Fibroblast of skin of scalp (primary cell): ENCODE measurements at regions not wholly inside any gene's neighbourhood (a gene's known extent, or its start where the extent isn't known, plus 50 kb on each side); places are given as distances from the start of the nearest gene placed in this dataset.

ENCODE experiments used
- DNase-seq: peaks from one replicate; pipeline ENCODE4 v3.0.0-alpha.2; 2013

DNA sequence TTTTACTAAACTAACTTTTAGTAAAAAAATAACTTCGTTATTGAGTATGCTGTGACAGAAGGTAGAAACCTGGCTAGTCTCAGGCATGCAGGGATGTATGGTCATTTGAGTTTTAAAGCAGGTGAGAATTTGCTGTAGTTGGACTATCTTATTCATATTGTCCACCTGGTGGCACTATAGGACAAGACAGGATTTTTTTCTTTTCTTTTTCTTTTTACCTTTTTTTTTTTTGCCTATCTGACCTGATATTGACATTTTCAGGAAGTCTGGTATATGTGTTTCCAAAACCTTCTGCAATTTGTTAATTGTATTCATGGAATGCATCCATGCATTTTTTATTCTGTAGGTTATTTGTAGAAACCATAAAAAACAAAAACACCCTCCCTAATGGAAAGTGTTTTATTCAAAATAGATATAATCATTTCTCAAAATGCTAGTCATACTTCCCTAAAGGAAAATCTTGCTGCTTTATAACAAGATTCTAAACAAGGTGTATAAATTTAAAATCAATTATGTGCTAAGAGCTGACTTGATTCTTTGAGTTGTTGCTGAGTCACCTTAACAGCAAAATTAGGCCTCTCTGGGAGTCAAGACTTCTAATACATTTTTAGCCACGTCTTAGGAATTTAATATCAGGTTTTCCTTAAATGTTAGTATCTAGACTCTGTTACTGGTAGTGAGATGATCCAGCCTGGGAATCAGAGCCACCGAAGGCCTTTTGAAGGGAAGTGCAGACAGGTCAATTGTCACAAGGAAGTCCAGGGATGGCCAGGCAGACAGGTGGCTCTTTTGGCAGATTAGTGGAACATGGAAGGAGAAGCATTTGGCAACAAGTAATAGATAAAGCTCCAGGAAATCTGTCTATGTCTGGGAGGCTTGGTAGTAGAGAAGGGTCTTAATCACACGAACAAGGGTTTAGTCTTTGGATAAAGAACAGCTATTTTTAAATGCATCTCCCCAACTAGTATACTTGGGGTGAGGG lies 201.3 kb upstream of the GNPDA2 start:
- peak; percentile 9 for DNase-seq

DNA sequence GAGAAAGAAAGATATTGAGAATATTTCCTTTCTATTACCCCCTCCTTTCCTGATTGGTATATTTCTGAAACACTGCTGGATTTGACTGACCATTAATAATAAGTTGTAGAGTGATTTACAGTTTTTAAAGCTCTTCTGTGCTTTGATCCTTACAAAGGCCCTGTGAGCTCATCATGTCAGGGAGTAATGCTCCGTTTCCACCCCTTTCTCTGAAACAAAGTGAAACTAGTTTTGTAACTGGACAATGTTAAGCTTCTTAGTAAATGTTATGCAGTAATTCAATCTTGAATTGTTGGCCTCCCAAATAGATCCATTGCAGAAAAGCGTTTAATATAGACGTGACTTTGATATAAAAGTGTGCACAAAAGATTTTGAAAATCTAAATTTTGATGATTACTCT lies 190.1 kb upstream of the GNPDA2 start:
- DNase-seq: no peak

DNA sequence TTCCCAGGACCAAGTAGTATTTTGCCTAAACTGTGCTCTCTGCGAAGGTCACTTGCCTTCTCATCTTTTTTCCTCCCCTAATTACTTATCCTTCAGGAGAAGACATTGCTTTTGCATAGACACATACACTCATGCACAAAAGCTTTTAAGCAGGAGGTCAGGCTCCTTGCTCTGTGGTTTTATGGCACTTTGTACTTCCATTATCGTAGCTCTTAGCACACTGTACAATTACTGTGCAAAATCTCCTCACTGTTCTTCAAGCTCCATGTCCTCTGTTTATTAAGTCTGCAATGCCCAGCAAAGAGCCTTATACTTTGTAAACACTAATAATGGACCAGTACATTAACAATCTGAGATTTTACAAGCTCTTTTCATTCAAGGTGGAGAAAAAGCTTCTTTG lies 188.4 kb upstream of the GNPDA2 start:
- DNase-seq: no peak

DNA sequence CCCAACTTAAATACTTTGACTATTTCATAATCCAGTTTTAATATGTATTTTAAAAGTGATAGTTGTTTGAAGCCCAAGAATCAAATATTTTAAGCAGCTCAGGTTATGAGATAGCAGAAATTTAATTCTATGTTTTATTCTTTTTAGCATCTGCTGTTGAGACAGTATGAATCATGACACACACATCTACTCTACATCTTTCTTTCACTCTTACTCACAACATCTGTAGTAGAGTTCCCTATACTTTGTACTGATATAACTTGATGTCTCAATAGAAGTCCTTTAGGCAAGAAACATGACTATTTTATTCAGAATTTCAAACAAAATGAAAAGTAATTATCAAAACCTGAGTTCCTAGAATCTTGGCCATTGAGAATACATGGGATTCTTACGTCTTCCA lies 187.9 kb upstream of the GNPDA2 start:
- DNase-seq: no peak

DNA sequence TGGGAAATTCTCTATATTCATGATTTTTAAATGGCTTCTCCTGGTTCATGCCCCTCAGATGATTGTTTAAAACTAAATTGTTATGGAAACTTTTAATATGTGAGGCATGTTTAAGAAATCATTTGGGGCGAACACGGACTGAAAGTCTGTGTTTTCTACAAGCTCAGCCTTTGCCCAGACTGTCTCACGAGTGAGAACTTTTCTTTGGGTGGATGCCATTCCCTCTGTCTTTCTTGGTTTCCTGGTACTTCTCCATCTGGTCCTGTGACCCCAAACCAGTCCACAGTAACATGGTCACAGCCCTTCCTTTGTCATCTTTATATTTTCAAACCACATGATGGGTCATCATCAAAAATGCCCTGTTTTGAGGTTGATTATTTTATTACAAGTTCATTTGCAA lies 186.6 kb upstream of the GNPDA2 start:
- DNase-seq: no peak

DNA sequence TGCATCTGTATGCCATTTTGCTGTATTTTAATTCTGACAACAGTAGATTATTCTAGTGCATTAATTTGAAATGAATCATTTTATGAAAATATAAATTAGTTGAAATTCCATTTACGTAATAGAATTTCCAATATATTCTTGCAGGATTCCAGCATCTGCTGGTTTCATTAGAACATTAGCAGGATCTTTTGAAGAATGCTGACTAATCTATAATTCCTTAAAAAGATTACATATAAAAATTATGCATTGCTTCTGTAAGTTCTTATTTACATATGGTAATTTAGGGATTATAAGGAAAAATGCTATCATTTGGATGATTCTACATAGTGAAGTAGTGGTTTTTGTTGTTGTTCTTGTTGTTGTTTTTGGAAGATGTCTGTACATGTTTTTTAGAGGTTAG lies 182.2 kb upstream of the GNPDA2 start:
- no peak for DNase-seq

DNA sequence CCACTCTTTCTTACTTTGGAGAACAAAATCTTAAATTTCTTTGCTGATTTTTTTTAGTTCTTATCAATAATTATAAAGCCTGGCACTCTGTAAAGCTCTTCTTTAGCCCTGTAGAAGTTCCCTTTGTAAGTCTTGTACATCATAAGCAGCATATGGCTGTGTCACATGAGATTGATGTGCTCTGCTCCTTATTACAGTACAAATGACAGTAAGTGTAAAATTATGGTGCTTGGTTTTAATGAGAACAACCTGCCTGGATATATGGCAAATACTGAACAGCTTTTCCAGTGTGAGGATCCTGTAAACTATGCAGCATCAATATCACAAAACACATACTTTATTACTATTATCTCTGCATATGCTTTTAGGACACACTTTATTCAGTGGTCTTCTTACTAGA lies 145.9 kb upstream of the GNPDA2 start:
- no peak for DNase-seq

DNA sequence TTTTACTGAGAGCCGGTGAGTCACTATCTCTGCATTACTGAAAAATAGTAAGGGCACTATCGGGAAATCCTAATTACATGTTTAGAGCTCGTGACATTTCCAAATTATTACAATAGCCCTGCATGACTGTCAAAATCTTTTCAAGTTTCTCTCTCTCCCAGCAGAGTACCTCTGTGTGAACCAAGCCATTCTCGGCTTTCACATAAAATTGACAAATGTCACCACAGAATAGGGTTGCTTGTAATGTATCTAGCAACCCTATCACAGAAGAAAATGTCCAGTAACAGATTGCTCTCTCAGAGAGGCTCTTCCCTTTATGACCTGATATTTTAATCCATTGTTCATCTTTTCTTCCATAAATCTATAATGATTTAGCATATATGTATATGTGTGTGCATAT lies 144.8 kb upstream of the GNPDA2 start:
- DNase-seq: no peak

DNA sequence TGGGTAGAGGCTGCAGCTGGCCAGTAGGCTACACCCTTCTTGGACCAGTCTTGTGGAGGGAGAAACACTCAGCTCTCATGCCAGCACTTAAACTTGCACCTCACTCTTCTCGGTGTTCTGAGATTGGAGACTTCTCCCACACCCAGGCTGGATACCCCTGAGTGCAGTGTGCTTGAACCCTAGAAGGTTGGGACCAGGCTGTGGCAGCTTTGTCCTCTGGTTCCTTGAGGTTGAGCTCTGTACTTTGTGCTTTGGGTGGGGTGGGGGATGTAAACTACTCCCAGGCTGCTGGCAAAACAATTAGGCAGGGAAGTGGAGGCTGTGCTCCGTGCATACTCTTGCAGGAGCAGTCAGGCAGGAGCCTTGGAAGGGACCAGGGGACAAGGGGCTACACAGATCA lies 143.6 kb upstream of the GNPDA2 start:
- DNase-seq: no peak

DNA sequence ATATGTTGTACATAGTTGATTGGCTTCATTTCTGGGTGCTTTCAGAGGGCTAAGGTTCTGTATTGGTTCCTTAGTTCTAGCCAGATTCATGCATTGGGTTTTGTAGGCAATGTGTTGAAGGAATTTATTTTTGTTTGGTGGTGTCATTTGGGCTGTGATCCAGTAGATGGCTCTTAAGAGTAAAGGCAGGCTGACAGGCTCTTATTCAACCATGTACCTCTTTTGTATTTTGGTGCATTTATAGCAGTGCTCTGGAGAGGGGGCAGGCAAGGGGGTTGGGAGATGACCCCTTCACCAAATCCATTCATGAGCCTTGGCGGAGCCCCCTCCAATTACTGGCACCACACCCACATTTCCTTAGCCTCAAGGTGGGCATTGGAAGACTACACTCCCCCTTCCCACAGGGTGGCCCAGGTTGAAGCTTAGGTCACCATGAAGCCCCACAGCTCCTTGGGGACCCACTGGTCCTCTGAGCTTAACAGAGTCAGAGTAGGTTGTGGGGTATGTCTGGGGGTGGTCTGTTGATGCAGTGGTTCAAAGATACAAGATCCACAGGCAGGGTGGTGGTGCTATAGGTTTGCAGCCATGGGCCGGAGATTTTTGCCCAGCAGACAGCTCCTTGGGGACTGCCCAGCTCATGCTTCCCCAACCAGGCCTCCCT lies 143.0 kb upstream of the GNPDA2 start:
- no peak for DNase-seq

DNA sequence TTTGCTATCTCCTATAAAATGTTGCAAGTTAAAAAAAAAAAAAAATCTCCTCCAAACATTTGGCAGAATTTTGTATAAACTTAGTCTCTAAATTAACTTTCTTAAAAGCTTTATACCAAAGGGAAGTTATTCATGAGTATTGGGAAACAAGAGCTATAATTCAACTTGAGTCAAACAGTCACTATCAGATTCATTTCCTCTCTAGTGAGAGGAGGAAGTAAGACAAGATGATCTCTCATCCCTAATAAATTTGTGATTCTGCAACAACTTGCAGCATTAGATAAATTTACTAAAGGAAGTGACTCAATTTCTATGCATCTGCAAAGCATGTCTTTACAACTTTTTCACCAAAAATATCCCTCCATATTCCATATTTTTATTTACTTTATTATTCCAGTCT lies 135.4 kb upstream of the GNPDA2 start:
- peak; percentile 9 for DNase-seq

DNA sequence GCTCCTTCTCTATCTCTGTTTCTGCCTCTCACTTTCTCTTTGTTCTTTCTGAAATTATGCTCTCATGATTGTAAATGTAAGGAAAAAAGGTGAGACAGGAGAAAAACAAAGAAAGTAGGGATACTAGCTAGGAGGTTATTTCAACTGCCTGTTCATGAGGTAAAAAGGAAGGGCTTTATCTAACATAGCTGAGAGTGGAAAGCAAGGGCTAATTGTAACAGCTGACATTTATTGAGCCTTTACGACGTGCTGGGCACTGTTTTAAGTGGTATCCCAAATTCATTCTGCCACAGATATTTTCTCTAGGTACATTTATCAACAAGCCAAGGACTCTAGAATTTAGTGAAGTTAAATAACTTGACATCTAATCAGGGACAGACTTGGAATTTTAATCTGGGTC lies 133.1 kb upstream of the GNPDA2 start:
- DNase-seq: no peak

DNA sequence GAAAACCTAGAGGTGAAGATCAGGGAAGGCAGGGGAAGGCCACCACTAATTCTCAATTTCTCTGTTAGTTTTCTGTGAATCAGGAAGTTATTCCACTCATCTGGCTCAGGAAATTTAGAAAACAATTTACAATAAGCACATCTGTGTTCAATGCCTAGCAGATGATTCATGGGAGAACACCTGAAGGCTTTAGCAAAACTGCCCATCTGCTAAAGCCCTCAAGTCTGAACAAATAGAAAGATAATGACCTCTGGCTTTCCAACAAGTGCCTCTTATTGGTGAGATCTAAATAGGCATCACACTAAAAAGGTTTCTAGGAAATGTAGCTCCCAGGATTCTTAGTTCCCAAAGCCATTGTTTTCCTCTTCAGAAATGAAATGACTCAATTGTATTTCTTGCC lies 122.1 kb upstream of the GNPDA2 start:
- no peak for DNase-seq

DNA sequence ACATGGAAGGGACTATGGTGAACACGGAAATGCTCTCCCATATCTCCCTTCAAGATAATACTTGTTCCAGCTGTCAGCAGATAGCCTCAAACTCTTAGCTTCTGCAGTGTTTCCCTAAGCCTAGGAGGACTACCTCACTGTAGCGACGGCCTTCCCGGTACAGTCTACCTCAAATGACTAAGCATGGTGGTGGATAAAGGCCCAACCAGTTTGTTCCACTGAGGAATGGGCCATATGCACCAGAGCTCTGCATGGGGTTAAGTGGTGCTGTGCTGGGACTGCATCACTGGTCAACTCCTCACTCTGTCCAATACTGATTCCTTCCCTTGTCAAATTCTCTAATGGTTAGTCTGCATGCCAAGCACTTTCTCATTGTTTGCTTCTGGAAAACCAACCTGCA lies 119.6 kb upstream of the GNPDA2 start:
- no peak for DNase-seq

DNA sequence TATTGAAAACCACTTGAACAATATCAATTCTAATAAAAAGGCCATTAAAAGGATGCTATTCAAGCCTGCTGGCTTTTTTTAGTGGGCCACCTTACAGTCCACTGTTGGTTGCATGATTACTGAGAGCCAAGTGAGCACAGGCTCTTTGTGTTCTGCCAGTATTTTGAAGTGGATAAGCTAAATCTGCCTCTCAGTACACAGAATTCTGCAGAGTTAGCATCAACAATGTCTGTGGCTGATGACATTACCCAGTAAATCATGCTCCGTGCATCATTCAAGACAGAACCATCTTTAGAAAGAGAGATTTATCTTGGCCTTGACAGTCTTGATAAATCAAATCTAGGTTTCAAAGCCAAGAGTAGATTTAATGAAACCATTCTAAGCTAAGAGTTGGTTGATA lies 119.0 kb upstream of the GNPDA2 start:
- DNase-seq: no peak

DNA sequence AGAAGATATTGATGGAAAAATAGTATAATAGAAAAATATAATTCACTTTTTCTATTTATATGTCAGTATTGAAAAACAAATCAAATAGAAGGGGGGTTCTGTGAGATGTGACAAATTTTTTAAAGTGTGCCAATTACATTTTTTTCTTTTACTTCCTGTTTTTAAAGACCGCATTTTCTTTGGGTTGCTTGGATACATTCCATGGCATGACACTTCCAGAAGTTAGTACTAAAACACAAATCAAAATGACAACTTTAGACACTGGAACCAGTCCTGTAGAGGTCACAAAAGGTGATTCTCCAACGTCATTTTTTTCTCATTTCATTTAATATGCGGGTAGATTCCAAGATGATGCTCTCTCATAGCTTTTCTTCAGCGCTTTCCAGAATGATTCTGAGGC lies 116.2 kb upstream of the GNPDA2 start:
- no peak for DNase-seq

DNA sequence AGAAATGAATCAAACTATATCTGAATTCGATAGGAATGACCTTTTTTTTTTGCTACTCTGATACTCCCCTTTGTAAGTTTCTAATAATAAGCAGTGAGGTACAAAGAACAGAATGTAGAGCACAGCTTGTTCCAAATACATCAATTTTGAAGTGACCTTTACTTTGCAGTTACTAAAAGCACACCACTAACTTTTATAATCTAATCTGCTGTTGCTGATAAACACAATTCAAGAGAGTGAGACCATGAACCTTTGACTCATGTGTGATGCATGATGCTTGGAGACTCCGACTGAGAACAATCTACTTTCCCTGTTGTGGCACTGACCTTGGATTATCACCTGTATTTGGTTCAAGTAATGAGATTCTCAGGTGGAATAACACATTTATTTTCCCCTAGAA lies 91.6 kb upstream of the GNPDA2 start:
- DNase-seq: no peak

DNA sequence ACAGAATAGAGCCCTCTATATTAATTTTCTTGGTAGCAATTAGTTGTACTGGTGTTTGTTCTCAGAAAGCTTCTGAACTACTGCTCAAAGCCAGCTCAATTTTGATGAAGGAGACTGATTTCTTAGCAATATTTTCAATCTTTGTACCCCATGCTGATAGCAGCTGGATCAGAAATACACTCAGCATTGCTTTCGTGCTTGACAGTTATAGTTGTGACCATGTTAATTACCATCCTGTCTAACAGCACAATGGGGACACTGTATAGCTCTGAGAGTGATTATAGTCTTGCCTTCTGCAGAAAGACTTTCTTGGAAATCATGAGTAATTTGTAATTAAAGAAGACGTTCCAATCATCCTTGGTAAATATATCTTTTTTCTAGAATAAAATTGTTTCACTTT lies 79.7 kb upstream of the GNPDA2 start:
- DNase-seq: no peak

DNA sequence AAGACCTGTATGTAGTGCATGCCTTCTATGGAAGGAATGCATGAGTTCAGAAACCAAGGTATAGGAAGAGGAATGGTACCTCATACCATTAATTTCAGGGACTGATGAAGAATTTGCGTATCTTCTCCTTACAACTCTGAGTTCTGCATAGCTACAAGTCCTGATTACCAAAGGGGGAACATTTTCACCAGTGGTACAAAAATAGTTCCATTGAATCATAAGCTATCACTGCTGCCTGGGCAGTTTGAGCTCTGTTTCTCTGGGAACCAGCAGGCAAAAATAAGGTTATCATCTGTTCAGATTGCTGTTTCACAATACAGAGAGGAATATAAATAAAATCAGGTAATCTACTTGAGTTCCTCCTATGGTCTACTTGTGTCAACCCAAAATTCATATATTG lies 77.9 kb upstream of the GNPDA2 start:
- DNase-seq: no peak

DNA sequence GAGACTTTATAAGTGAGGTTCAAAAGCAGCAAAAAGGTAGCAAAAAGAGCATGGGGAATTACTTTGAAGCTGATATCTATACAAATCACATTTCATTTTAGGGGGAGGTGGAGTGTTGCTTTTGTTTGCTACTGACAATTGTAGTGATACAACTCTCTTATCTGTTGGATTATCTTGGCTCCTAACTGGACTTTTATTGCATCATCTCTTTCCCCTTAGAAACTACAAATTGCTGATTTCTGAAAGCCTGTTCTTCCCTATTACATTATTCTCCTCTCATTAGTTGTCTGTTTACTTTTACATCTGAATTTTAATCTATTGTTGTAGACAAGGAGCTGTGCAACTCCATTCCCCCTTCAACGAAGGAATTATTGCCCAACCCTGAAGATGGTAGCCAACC lies 75.0 kb upstream of the GNPDA2 start:
- no peak for DNase-seq

DNA sequence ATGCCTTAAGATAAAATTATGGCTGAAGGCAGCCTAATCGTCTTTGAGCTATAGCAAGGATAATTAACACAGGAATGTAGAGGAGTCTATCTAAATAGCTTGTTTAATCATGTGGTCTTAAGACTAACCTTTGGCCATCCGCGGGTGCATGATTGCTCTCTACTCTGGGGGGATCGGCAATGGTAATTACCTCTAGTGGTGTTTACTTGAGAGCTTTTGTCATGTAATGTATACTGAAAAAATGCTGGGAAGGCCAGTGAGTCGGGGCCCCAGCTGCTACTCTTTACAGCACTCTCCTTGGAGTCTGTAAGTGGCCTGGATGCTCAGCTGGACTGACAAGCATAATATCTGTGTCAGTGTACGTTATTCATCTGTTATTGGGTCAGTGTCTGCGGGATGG lies 65.5 kb upstream of the GNPDA2 start:
- no peak for DNase-seq

DNA sequence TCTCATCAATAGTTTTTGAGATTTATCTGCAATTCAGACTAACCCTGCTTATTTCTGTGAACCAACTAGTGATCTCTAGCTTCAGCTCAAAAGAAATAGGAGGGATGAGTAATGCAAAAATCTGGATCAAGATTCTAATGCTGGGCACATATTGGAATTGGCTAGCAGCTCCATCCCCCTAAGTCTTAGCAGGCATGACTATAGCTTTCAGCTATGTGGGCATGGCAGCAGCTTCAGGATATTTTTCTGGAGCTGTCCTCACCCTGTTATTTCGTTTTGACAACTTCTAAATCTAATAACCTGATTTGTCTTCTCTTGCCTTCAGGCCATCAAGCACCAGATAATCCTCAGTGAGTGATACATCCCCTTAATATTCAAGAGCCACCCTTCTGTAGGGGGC lies 50.8 kb upstream of the GNPDA2 start:
- DNase-seq: no peak
